AG08396 (cell line): ENCODE measurements at regions not wholly inside any gene's neighbourhood (a gene's known extent, or its start where the extent isn't known, plus 50 kb on each side); places are given as distances from the start of the nearest gene placed in this dataset.

Source experiments
- DNase-seq: peaks from one replicate; pipeline ENCODE4 v3.0.0; 2012; ENCODE audit warnings: low spot score, mixed read lengths

- no peak for DNase-seq
Observed at GRCh38 chr2:239715606-239716005, 309.5 kb downstream of the NDUFA10 start.

GRCh38 chr2:239715202-239715601 is 309.9 kb downstream of the NDUFA10 start:
- no peak for DNase-seq

DNA sequence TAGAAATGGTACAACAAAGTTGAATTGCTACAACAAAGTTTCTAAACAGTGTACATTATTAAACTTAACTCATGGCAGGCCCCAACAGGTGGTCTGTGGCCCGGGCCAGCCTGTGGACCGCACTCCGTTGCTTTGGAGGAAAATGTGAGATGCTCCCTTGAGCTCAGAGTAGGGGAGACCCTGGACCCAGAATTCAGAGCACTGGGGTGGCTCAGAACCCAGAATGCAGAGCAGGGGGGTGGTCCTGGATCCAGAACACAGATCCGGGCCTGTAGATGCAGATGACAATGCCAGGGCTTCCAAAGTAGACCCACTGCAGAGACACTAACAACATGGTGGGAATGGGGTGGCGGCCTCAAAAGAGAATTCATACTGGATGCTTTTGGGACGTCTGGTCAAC is 311.0 kb downstream of the NDUFA10 start:
- no peak for DNase-seq

DNA sequence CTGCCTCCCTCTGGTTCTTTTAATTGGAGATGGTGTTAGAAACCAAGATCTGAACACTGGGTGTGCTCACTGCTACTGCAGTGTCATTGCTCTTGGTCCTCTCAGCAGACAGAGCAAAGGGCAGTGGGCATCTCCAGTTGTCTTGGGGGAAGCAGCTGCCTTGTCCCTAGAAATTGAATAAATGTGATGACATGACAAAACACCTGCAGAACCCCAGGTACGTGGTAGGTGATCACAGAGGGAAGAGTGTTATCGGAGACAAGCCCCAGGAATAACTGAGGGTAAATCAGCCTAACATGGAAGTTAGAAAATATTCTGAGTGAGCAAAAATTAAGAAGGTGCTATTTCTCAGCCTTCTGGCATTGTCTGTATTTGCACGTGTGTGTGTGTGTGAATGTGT is 311.9 kb upstream of the HDAC4 start:
- DNase-seq, result no peak

- no peak for DNase-seq
Observed at GRCh38 chr2:239711911-239712570, 311.2 kb upstream of the HDAC4 start.

- DNase-seq, result no peak
Observed at GRCh38 chr2:239710953-239711861, 310.4 kb upstream of the HDAC4 start.

GRCh38 chr2:239706367-239706766 is 305.5 kb upstream of the HDAC4 start:
- DNase-seq, result no peak

DNA sequence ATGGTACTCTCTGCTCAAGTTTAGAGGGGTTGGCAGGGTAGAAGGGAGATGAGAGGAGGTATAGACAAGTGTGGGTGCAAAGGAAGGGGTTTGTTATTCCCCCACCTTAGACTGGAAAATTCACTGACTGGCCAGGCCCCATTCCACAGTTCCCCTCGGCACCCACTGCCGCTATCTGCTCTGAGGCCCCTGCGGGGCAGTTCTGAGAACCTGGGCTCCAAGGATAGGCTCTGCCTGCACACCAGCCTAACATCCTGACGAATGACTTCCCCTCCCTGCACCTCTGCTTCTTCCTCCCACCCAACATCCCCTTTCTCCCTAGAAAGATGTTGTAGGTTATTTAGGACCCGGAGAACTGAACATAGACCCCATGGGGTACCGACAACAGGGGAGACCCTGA is 303.9 kb upstream of the HDAC4 start:
- DNase-seq, result no peak

- DNase-seq, result no peak
Observed at GRCh38 chr2:239703834-239704233, 303.0 kb upstream of the HDAC4 start.

GRCh38 chr2:239700686-239701345 is 300.0 kb upstream of the HDAC4 start:
- no peak for DNase-seq

DNA sequence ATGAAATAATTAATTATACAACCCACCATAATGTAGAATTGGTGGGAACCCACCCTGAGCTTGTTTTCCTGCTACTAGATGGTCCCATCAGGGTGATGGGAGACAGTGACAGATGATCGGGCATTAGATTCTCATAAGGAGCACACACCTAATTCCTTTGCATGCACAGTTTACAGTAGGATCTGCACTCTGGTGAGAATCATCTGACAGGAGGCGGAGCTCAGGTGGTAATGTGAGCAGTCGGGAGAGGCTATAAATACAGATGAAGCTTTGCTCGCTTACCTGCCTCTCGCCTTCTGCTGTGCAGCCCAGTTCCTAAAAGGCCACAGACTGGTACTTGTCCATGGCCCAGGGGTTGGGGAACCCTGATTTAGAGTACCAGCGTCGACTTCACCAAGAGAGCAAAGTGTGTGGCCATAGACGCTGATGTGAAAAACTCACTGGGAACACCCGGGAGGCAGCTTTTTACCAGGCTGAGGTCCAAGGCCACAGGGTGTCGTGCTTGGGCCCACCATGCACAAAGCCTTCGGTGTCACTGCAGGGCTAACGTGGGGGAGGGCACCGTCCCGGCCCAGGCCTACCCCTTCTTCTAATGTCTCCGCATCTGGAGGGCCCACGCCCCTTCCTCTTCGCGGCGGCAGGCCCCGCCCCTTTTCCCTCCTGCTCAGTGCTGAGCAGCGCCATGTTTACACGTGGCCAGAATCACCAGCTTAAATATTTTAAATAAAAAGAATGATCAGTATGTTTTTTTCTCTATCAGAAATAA is 296.8 kb upstream of the HDAC4 start:
- DNase-seq, result no peak

DNA sequence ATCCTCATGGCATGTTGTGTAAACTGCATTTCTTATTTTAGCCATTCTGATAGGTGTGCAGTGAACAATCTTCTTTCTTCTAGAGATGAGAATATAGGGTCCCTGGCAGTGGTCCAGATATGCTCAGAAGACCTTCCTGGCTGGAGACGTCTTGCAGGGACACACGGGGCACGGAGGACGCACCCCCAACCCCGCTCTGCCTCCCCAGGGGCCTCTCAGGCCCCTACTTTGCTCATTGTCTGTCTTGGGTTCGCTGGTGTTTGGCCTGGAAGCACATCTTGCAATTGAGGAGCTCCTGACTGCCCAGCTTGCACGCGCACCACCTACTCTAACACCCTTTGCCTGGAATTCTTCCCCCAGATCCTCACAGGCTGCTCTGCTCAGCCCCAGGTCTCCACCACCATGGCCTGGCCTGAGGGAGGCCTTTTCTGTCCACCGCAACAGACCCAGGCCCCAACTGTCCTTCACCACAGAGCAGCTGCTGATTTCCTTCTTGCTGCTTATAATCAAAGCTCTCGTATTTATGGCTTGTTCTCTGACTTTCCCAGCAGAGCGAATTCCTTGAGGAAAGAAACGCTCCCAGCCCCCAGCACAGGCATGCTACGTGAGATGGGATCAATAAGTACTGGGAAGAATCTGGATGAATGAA is 295.9 kb upstream of the HDAC4 start:
- DNase-seq, result no peak

GRCh38 chr2:239695728-239696240 is 295.0 kb upstream of the HDAC4 start:
- no peak for DNase-seq

GRCh38 chr2:239695106-239695727 is 294.4 kb upstream of the HDAC4 start:
- no peak for DNase-seq

- DNase-seq, result no peak
Observed at GRCh38 chr2:239694487-239694886, 293.7 kb upstream of the HDAC4 start.

DNA sequence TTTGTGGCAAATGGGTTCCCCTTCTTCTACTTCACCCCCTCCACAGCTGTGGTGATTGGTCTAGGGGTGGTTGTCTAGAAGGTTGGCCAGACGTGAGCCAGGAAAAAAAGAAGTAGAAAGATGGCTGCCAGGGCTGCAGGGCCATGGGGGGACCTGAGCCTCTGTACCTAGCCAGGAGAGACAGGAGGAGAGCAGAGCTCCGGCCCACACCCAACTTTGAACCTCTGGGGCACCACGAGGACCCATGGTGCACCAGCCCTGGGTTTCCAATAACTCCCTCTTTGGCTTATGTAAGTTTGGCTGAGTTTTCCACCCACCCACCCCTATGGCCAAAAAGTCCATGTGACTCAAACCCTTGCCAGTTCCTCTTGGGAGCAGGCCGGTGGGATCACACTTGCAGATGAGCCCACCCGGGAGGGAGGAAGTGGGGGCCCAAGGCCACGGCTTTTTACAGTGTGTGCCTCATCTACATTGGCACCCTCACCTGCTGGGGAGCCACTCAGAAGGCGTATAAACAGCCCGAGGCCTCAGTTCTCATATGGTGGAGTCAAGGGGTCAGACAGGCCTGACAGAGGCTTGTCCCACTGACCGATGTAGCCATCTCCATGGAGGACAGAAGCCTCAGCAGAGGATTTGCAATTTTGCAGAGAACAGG is 293.1 kb upstream of the HDAC4 start:
- no peak for DNase-seq

GRCh38 chr2:239693330-239693729 is 292.5 kb upstream of the HDAC4 start:
- DNase-seq, result no peak

DNA sequence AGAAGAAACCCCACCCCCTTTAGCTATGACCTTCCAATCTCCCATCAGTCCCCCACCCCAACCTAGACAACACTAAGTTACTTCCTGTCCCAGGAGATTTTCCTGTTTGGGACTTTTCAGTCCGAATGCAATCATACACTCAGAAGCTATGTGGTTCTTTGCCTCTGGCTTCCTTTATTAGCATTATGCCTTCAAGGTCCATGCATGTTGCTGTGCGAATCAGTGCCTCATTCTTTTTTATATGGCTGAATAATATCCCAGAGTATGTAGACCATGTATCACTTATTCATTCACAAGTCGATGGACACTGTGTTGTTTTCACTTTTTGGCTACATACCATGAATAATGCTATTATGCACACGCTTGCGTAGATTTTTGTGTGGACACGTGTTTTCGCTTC is 292.1 kb upstream of the HDAC4 start:
- no peak for DNase-seq

DNA sequence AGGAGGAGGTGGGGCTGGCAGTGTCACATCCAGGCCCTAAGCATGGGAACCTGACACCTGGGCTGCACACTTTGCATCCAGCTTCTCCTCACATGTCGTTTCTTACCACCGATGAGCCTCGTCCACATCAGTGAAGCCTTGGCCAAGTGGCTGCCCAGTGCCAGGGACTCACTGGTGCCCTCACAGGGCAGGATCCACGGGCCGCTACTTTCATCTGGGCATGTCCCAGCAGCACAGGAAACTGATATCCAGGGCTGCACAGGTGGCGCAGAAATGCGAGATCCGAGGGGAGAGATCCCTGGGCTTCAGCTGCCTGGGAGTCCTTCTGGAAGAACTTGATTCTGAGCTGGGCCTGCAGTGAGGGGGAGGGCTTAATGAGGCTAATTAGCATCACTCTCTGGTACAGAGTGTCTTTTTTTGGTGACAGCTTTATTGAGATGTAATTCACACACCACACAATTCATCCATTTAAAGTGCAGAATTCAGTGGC is 291.6 kb upstream of the HDAC4 start:
- no peak for DNase-seq

DNA sequence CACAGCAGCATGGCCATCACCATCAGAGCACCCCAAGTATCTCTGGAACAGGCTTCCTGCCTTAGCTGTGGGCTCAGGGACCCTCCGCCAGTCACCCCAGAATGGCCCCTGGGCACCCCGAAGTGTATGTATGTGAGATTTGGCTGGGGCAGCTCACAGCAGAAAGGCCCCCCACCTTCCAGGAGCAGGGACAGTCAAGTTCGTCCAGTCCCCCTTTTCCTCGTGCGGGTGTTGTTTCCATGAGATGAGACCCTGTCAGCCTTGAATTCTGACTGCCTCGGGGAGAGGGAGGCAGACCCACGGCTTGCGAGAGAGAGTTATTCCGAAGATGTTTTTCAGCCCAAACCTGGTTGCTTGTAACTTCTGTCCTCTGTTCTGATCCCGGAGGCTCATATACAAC is 290.9 kb upstream of the HDAC4 start:
- DNase-seq, result no peak
